Mesothelial cell of epicardium (in vitro differentiated cells): ENCODE measurements at regions not wholly inside any gene's neighbourhood (a gene's known extent, or its start where the extent isn't known, plus 50 kb on each side); places are given as distances from the start of the nearest gene placed in this dataset.

Source experiments
- DNase-seq, 2 experiments: peaks; one replicate each; pipeline ENCODE4 v3.0.0; 2021; ENCODE audit warnings: low spot score in 2 of 2; ENCODE audit not compliant: unreplicated experiment in 2 of 2
- H3K27ac Mint-ChIP-seq: 2 replicates; pipeline ENCODE4 v1.8.0; 2021; ENCODE audit warnings: mixed read lengths
- H3K27me3 Mint-ChIP-seq: 2 replicates; pipeline ENCODE4 v1.8.0; 2021; ENCODE audit warnings: low read depth, mixed read lengths
- H3K36me3 Mint-ChIP-seq: 2 replicates; pipeline ENCODE4 v1.8.0; 2021; ENCODE audit warnings: mixed read lengths
- H3K4me1 Mint-ChIP-seq: 2 replicates; pipeline ENCODE4 v1.8.0; 2021; ENCODE audit warnings: mixed read lengths
- H3K4me3 Mint-ChIP-seq: 2 replicates; pipeline ENCODE4 v1.8.0; 2021; ENCODE audit warnings: mild to moderate bottlenecking, moderate library complexity, mixed read lengths
- H3K9me3 Mint-ChIP-seq: 2 replicates; pipeline ENCODE4 v1.8.0; 2021; ENCODE audit warnings: mixed read lengths
- TF ChIP-seq, protein P1 (sequence below): fragments of 200-600 bp; sonication (generic); IDR thresholded peaks from one replicate; pipeline ENCODE4 v1.5.0; 2021; ENCODE audit warnings: antibody characterized with exemption; ENCODE audit not compliant: unreplicated experiment

DNA sequence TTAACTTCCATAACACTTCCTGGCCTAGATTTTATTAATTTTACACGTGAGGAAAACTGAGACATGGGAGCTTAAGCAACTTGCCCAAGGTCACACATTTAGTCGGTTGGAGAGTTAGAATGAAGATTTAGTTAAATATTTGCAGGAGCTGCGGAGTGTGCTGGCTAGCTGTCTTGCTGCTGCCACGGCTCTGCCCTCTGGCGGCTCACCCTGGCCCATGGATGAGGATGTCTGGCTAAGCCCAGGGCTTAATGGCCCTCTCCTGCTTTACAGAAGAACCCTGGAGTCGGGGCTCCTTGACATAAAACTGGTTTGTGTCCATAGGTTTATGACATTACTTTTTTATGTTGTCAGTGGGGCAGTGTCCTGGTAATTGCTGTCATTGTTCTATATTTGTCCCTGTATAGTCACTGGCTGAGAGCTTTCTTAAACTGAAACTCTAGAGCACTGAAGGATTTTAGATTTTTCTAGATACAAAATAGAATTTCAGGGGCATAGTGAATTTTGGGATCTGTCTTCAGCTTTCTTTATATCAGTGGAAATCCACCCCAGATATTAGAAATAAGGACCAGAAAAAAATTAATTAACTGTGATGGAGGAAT is 88.9 kb upstream of the WLS start:
- Mint-ChIP-seq H3K9me3 (peaks cover 5% of the 10 kb centered on the region), H3K4me1 (peaks cover 13% of the 10 kb centered on the region), H3K36me3 (peaks cover 1% of the 10 kb centered on the region), H3K4me3 (no peak overlapping the region), H3K27me3 (no peaks in the 10 kb centered on the region), H3K27ac (no peak overlapping the region)
- TF ChIP-seq, protein P1, sequence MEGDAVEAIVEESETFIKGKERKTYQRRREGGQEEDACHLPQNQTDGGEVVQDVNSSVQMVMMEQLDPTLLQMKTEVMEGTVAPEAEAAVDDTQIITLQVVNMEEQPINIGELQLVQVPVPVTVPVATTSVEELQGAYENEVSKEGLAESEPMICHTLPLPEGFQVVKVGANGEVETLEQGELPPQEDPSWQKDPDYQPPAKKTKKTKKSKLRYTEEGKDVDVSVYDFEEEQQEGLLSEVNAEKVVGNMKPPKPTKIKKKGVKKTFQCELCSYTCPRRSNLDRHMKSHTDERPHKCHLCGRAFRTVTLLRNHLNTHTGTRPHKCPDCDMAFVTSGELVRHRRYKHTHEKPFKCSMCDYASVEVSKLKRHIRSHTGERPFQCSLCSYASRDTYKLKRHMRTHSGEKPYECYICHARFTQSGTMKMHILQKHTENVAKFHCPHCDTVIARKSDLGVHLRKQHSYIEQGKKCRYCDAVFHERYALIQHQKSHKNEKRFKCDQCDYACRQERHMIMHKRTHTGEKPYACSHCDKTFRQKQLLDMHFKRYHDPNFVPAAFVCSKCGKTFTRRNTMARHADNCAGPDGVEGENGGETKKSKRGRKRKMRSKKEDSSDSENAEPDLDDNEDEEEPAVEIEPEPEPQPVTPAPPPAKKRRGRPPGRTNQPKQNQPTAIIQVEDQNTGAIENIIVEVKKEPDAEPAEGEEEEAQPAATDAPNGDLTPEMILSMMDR = peak; percentile 51
- DNase-seq = peak; percentile 44 to 69

GRCh38 chr1:68320349-68320748 is 88.0 kb upstream of the WLS start:
- Mint-ChIP-seq H3K27ac (peak overlapping the region; percentile 1), H3K9me3 (peaks cover 5% of the 10 kb centered on the region), H3K4me3 (no peak overlapping the region), H3K36me3 (peaks cover 1% of the 10 kb centered on the region), H3K27me3 (no peaks in the 10 kb centered on the region), H3K4me1 (peaks cover 13% of the 10 kb centered on the region)
- TF ChIP-seq, protein P1 = no peak
- DNase-seq = no peak

DNA sequence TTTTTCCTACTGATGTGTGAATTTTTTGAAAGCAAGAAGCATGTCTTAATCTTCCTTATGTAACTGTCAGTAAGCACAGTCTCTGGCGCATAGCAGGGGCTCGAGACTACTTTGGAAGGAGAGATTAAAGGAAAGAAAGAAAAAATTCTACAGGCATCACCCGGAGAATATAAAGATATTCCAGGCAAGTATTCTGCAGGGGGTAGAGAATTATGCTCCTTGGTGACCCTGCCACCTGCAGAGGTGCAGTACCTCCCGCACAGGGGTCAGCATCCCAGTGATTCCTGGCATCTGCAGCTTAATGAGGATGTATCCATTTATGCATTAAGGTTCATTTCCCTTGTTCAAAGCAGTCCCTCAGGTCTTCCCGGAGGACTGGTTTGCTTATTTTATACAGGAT is 87.6 kb upstream of the WLS start:
- TF ChIP-seq, protein P1 = no peak
- no peak for DNase-seq
- H3K4me1 Mint-ChIP-seq = peaks cover 13% of the 10 kb centered on the region
- H3K36me3 Mint-ChIP-seq = peaks cover 1% of the 10 kb centered on the region
- H3K4me3 Mint-ChIP-seq = no peak overlapping the region
- H3K9me3 Mint-ChIP-seq = peaks cover 5% of the 10 kb centered on the region
- peak overlapping the region; percentile 1 for H3K27ac Mint-ChIP-seq
- H3K27me3 Mint-ChIP-seq = no peaks in the 10 kb centered on the region

DNA sequence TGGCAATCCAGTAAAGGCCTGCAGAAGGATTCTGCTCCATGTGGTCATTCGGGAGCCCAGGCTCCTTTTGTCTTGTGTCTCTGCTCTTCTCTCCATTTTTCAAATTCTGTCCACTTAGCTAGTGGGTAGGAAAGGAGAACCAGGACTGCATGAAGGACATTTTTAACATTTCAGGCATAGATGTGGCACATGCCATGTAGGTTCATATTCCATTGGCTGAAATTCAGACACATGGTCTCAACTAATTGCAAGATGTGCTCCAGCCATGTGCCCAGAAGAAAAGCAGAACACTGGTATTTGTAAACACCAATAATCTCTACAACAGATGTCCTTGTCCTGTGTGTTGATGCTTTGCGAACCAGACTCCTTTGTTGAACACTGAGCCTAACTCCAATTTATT is 85.2 kb upstream of the WLS start:
- H3K27me3 Mint-ChIP-seq = no peaks in the 10 kb centered on the region
- TF ChIP-seq, protein P1 = no peak
- peaks cover 1% of the 10 kb centered on the region for H3K36me3 Mint-ChIP-seq
- H3K27ac Mint-ChIP-seq = no peak overlapping the region
- DNase-seq = no peak
- peaks cover 29% of the 10 kb centered on the region for H3K4me1 Mint-ChIP-seq
- H3K4me3 Mint-ChIP-seq = no peak overlapping the region
- peaks cover 5% of the 10 kb centered on the region for H3K9me3 Mint-ChIP-seq

DNA sequence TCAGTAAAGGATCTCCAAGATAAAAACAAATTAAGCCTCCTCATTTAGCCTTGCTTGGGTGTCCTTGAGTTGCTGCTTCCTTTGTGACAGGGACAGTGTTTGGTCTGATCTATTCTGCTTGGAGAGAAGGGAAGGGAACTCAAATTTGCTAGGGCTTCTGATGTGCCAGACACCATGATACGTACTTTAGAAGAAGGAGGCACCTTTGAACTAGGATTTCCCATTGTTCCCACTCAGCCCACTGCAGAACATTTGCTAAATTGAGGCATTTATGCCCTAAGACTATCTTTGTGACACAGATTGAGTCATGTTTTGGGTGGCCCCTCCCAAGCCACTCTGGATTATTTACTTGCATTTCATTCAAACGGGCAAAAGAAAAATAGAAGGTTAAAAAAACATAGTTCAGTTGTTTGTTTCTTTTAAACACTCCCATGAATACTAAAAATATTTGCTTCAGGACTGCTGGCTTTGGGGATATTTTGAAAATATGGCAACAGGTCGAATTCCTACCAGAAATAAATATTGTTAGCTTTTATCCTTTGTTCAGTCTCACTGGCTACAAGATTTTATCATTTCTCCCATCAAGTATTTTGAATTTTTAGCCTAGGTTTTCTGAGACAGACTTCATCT is 81.9 kb upstream of the WLS start:
- peaks cover 15% of the 10 kb centered on the region for H3K4me1 Mint-ChIP-seq
- TF ChIP-seq, protein P1 = no peak
- DNase-seq = no peak
- peaks cover 1% of the 10 kb centered on the region for H3K36me3 Mint-ChIP-seq
- H3K9me3 Mint-ChIP-seq = peaks cover 5% of the 10 kb centered on the region
- H3K27me3 Mint-ChIP-seq = no peaks in the 10 kb centered on the region
- H3K4me3 Mint-ChIP-seq = no peak overlapping the region
- H3K27ac Mint-ChIP-seq = peak overlapping the region; percentile 65
